Activated T-cell treated with anti-CD3 and anti-CD28 coated beads, Interleukin-2, amount 50 U/mL, for 24 hours (primary cell): ENCODE measurements at regions not wholly inside any gene's neighbourhood (a gene's known extent, or its start where the extent isn't known, plus 50 kb on each side); places are given as distances from the start of the nearest gene placed in this dataset.

Source experiments
- DNase-seq: peaks from one replicate; pipeline ENCODE4 v3.0.0-alpha.2; 2020
- H3K27ac Mint-ChIP-seq: 2 replicates; pipeline ENCODE4 v1.8.0; 2020; ENCODE audit warnings: mild to moderate bottlenecking, mixed read lengths
- H3K27me3 Mint-ChIP-seq: 2 replicates; pipeline ENCODE4 v1.8.0; 2020; ENCODE audit warnings: mixed read lengths
- H3K36me3 Mint-ChIP-seq: 2 replicates; pipeline ENCODE4 v1.8.0; 2020; ENCODE audit warnings: low read depth, mixed read lengths
- H3K4me1 Mint-ChIP-seq: 2 replicates; pipeline ENCODE4 v1.8.0; 2020; ENCODE audit warnings: low read depth, mixed read lengths
- H3K4me3 Mint-ChIP-seq: 2 replicates; pipeline ENCODE4 v1.8.0; 2020; ENCODE audit warnings: mild to moderate bottlenecking, moderate library complexity, mixed read lengths
- H3K9me3 Mint-ChIP-seq: 2 replicates; pipeline ENCODE4 v1.8.0; 2020; ENCODE audit warnings: mixed read lengths

GRCh38 chr20:41923624-41924023 is 305.4 kb upstream of the CHD6 start:
- no peak overlapping the region for H3K27ac Mint-ChIP-seq
- no peak for DNase-seq
- H3K4me1 Mint-ChIP-seq: no peaks in the 10 kb centered on the region
- H3K9me3 Mint-ChIP-seq: no peaks in the 10 kb centered on the region
- peaks cover 18% of the 10 kb centered on the region for H3K27me3 Mint-ChIP-seq
- H3K4me3 Mint-ChIP-seq: no peak overlapping the region
- no peaks in the 10 kb centered on the region for H3K36me3 Mint-ChIP-seq

GRCh38 chr20:41913146-41913545 is 295.0 kb upstream of the CHD6 start:
- H3K4me3 Mint-ChIP-seq: no peak overlapping the region
- no peak for DNase-seq
- peaks cover 4% of the 10 kb centered on the region for H3K9me3 Mint-ChIP-seq
- H3K27ac Mint-ChIP-seq: no peak overlapping the region
- peaks cover 6% of the 10 kb centered on the region for H3K27me3 Mint-ChIP-seq
- H3K36me3 Mint-ChIP-seq: no peaks in the 10 kb centered on the region
- no peaks in the 10 kb centered on the region for H3K4me1 Mint-ChIP-seq

- Mint-ChIP-seq H3K4me1 (no peaks in the 10 kb centered on the region), H3K27ac (no peak overlapping the region), H3K4me3 (no peak overlapping the region), H3K9me3 (peaks cover 4% of the 10 kb centered on the region), H3K36me3 (no peaks in the 10 kb centered on the region), H3K27me3 (peaks cover 6% of the 10 kb centered on the region)
- DNase-seq: no peak
These were observed 292.4 kb upstream of the CHD6 start for GRCh38 chr20:41910558-41910957.

- Mint-ChIP-seq H3K27me3 (no peaks in the 10 kb centered on the region), H3K9me3 (no peaks in the 10 kb centered on the region), H3K36me3 (no peaks in the 10 kb centered on the region), H3K4me3 (no peak overlapping the region), H3K4me1 (no peaks in the 10 kb centered on the region), H3K27ac (no peak overlapping the region)
- DNase-seq: no peak
These were observed 287.0 kb upstream of the CHD6 start for GRCh38 chr20:41905199-41905598.

GRCh38 chr20:41903586-41903985 is 285.4 kb upstream of the CHD6 start:
- no peak for DNase-seq
- H3K4me1 Mint-ChIP-seq: no peaks in the 10 kb centered on the region
- no peaks in the 10 kb centered on the region for H3K27me3 Mint-ChIP-seq
- no peaks in the 10 kb centered on the region for H3K9me3 Mint-ChIP-seq
- no peaks in the 10 kb centered on the region for H3K36me3 Mint-ChIP-seq
- H3K27ac Mint-ChIP-seq: no peak overlapping the region
- no peak overlapping the region for H3K4me3 Mint-ChIP-seq

- no peak overlapping the region for H3K27ac Mint-ChIP-seq
- H3K4me3 Mint-ChIP-seq: no peak overlapping the region
- DNase-seq: no peak
- no peaks in the 10 kb centered on the region for H3K27me3 Mint-ChIP-seq
- no peaks in the 10 kb centered on the region for H3K36me3 Mint-ChIP-seq
- H3K4me1 Mint-ChIP-seq: no peaks in the 10 kb centered on the region
- no peaks in the 10 kb centered on the region for H3K9me3 Mint-ChIP-seq
These were observed 284.2 kb upstream of the CHD6 start for GRCh38 chr20:41902346-41902745.

GRCh38 chr20:41900201-41900691 is 282.1 kb upstream of the CHD6 start:
- H3K9me3 Mint-ChIP-seq: no peaks in the 10 kb centered on the region
- H3K36me3 Mint-ChIP-seq: no peaks in the 10 kb centered on the region
- H3K4me1 Mint-ChIP-seq: no peaks in the 10 kb centered on the region
- no peaks in the 10 kb centered on the region for H3K27me3 Mint-ChIP-seq
- no peak overlapping the region for H3K4me3 Mint-ChIP-seq
- DNase-seq: no peak
- H3K27ac Mint-ChIP-seq: no peak overlapping the region

GRCh38 chr20:41897708-41898107 is 279.5 kb upstream of the CHD6 start:
- Mint-ChIP-seq H3K27ac (no peak overlapping the region), H3K4me1 (no peaks in the 10 kb centered on the region), H3K4me3 (no peak overlapping the region), H3K27me3 (peaks cover 4% of the 10 kb centered on the region), H3K9me3 (no peaks in the 10 kb centered on the region), H3K36me3 (no peaks in the 10 kb centered on the region)
- DNase-seq: no peak

- DNase-seq: no peak
- H3K4me3 Mint-ChIP-seq: no peak overlapping the region
- no peak overlapping the region for H3K27ac Mint-ChIP-seq
- peaks cover 4% of the 10 kb centered on the region for H3K27me3 Mint-ChIP-seq
- H3K4me1 Mint-ChIP-seq: no peaks in the 10 kb centered on the region
- H3K9me3 Mint-ChIP-seq: no peaks in the 10 kb centered on the region
- no peaks in the 10 kb centered on the region for H3K36me3 Mint-ChIP-seq
These were observed 277.3 kb upstream of the CHD6 start for GRCh38 chr20:41895241-41896032.

- Mint-ChIP-seq H3K27me3 (peaks cover 4% of the 10 kb centered on the region), H3K36me3 (no peaks in the 10 kb centered on the region), H3K4me3 (no peak overlapping the region), H3K4me1 (no peaks in the 10 kb centered on the region), H3K27ac (no peak overlapping the region), H3K9me3 (no peaks in the 10 kb centered on the region)
- DNase-seq: no peak
These were observed 276.2 kb upstream of the CHD6 start for GRCh38 chr20:41894255-41894963.

- Mint-ChIP-seq H3K27me3 (peaks cover 4% of the 10 kb centered on the region), H3K27ac (no peak overlapping the region), H3K4me3 (no peak overlapping the region), H3K4me1 (no peaks in the 10 kb centered on the region), H3K9me3 (no peaks in the 10 kb centered on the region), H3K36me3 (no peaks in the 10 kb centered on the region)
- DNase-seq: no peak
These were observed 273.9 kb upstream of the CHD6 start for GRCh38 chr20:41892031-41892430.

- Mint-ChIP-seq H3K27me3 (peaks cover 7% of the 10 kb centered on the region), H3K4me1 (no peaks in the 10 kb centered on the region), H3K36me3 (no peaks in the 10 kb centered on the region), H3K4me3 (no peak overlapping the region), H3K27ac (no peak overlapping the region), H3K9me3 (no peaks in the 10 kb centered on the region)
- DNase-seq: no peak
These were observed 271.7 kb upstream of the CHD6 start for GRCh38 chr20:41889844-41890224.

GRCh38 chr20:41889126-41889843 is 271.1 kb upstream of the CHD6 start:
- no peaks in the 10 kb centered on the region for H3K4me1 Mint-ChIP-seq
- H3K27ac Mint-ChIP-seq: no peak overlapping the region
- H3K4me3 Mint-ChIP-seq: no peak overlapping the region
- no peak for DNase-seq
- peaks cover 5% of the 10 kb centered on the region for H3K27me3 Mint-ChIP-seq
- no peaks in the 10 kb centered on the region for H3K36me3 Mint-ChIP-seq
- H3K9me3 Mint-ChIP-seq: no peaks in the 10 kb centered on the region

- H3K4me3 Mint-ChIP-seq: no peak overlapping the region
- H3K9me3 Mint-ChIP-seq: no peaks in the 10 kb centered on the region
- no peaks in the 10 kb centered on the region for H3K4me1 Mint-ChIP-seq
- peaks cover 3% of the 10 kb centered on the region for H3K27me3 Mint-ChIP-seq
- no peak overlapping the region for H3K27ac Mint-ChIP-seq
- no peaks in the 10 kb centered on the region for H3K36me3 Mint-ChIP-seq
- no peak for DNase-seq
These were observed 270.3 kb upstream of the CHD6 start for GRCh38 chr20:41888434-41888833.

GRCh38 chr20:41887500-41887899 is 269.3 kb upstream of the CHD6 start:
- DNase-seq: no peak
- Mint-ChIP-seq H3K27ac (no peak overlapping the region), H3K4me1 (no peaks in the 10 kb centered on the region)

More at GRCh38 chr20:41887500-41887899, 269.3 kb upstream of the CHD6 start:
- H3K36me3 Mint-ChIP-seq: no peaks in the 10 kb centered on the region
- H3K27me3 Mint-ChIP-seq: peaks cover 3% of the 10 kb centered on the region
- H3K9me3 Mint-ChIP-seq: no peaks in the 10 kb centered on the region
- H3K4me3 Mint-ChIP-seq: no peak overlapping the region
